Stimulated activated CD4-positive, alpha-beta T cell treated with anti-CD3 and anti-CD28 coated beads, Interleukin-4, amount 100 ng/mL, for 48 hours (primary cell): ENCODE measurements at regions not wholly inside any gene's neighbourhood (a gene's known extent, or its start where the extent isn't known, plus 50 kb on each side); places are given as distances from the start of the nearest gene placed in this dataset.
"Not testable (repeated sequence)": the region's sequence is repeated elsewhere in the genome, so short reads cannot be mapped to it uniquely, and the experiment has no call there.

ENCODE experiments used
- DNase-seq, 2 donors: peaks; one replicate each; pipeline ENCODE4 v3.0.0-alpha.2; 2020; ENCODE audit warnings: low read depth in 2 of 2

DNA sequence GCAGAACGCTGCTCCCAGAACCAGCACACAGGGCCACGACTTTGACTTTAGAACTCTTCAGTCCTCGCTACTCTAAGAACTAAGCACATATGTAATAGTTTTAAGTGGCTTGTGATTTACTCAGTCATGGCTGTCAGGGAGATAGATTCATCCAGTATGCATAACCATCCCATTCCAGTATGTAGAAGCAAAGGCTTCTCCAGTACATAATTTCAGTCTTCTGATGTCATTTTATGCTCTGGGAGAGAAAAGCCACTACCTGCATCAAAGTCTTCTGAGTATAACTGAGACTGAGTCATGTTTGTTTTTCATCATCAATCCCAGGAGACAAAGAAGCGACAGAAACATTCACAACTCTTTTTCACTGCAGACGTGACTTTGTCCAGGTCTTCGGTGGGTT is 885.7 kb downstream of the PLA2G4A start:
- no peak for DNase-seq

DNA sequence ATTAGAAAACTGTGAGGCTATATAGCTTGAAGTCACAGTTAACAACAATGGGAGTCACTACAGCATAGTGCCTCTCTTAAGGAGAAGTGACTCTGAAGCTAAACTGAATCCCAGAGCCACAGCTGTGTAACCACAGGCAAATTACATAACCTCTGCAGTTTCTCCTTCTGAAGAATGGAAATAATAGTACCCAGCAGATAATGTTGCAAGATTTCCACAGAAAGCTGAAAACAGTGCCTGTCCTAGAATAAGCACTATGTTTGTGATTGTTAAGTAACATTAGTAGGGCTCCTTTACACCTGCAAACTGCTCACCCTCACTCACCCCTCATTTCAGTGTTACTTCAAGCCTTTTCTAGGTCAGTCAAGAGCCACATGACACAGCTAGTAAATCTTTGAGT is 886.7 kb downstream of the PLA2G4A start:
- DNase-seq: no peak

DNA sequence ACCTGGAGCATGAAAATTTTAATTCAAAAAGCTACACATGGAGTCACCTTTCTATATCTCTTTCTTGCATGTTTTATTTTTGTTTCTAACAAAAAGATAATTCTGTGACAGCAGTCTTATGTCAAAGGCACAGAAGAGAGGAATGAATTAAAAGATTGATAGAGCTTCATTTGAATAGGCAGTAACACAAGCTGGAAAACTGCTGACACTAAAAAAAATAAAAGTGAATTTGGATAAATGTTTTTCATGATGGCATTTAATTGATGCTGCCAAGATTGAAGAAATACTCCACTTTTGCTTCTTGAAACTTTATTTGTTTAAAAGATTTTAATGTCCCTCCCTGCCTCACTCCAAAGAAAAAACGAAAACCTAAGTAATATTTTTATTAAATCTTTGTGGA is 887.4 kb downstream of the PLA2G4A start:
- DNase-seq: no peak

DNA sequence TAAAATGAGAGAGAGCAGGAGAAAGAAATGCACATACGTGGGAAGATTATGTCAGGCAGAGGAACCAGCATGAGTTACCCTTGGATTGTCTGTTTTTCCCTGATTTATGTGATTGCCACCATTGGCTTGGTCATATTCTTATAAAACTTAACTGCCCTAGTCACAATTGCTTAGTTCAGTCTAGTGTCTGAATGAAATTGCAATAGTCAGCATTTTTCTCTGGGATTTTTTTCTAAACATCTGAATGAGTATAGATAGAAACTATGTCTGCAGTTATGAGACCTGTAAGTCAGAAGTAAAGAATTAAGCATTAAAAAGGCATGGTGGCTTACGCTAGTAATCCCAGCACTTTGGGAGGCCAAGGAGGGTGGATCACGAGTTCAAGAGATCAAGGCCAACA is 889.8 kb downstream of the PLA2G4A start:
- no peak for DNase-seq

DNA sequence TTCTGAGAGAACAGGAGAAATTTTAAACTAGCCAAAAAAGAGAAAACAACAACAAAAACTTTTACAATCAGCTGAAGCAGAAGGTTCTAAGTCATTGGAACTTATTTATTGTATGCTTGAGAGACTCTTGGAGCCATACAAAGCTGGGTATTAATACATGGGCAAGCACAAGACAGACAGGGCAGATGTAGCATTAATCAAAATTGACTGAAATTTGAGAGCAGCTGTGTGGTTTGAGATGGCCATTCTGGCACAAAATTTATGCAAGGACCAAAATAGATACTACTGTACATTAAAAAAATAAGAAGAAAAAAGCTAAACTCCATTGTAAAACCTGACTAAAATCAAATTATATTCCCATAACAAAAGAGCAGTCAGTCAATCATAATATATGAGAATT is 892.5 kb downstream of the PLA2G4A start:
- no peak for DNase-seq

DNA sequence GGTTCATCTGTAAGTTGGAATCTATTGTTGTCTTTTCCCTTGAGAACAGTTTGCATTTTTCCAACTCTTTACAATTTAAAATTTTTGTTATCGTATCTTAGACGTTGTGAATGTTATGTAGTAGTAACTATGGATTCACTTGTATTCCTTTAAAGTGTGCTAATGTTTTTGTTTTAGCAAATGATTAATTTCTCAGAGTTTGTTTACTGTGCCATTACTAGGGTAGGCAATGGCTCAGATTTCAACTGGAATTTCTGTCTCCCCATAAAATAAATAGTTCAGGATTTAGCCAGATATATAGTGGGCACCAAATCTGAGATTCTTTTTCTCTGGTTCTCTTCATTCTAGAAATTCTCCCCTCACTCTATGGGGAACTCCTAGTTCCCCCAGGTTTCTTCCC is 896.5 kb downstream of the PLA2G4A start:
- no peak for DNase-seq

DNA sequence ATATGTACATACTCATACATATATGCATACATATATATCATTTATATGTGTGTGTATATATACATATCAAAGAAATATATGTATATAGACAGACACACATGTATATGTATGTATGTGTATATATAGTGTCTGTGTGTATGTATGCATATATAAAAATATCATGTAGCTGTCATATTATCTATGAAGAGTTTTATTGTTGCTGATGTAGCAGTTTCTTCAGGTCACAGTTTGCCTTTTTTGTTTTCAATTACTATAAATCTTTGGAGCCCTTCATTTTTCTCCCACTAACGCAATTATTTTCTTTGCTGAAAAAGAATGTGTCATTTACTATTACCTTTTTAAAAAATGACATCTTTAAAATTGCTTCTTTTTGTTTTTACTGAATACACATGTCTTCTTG is 904.5 kb downstream of the PLA2G4A start:
- no peak for DNase-seq

DNA sequence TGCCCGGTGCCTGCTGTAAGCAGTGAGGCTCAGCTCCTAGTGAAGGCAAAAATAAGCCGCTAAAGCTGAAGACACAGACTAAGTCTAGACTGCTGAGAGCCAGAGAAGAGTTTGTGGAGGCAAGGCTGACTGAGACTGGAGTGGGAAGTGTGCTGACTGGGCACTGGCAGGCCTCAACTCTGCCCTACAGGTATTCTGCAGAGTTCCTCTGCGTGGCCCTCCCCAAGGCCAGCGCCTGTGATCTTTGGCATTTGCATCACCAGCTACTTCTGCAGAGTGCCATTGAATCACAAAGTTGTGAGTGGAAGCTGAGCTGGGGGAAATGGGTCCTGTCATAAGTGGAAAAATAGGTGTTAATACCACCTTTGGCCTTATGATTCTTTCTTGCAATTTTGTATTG is 905.7 kb downstream of the PLA2G4A start:
- DNase-seq: no peak

DNA sequence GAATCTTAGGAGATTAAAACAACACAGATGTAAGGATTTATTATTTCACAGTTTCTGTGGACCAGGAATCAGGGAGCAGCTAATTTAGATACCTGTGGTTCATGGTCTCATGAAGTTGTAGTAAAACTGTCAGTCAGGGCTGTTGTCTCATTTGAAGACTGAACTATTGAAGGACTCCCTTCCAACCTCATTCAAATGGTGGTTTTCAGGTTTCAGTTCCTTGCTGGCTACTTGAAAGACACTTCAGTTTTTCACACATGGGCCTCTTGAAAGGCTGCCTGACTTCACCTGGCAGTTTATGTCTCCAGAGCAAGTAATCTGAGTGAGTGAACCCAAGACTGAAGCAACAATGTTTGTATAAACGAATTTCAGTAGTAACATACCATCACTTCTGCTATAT is 915.9 kb downstream of the PLA2G4A start:
- DNase-seq: no peak

DNA sequence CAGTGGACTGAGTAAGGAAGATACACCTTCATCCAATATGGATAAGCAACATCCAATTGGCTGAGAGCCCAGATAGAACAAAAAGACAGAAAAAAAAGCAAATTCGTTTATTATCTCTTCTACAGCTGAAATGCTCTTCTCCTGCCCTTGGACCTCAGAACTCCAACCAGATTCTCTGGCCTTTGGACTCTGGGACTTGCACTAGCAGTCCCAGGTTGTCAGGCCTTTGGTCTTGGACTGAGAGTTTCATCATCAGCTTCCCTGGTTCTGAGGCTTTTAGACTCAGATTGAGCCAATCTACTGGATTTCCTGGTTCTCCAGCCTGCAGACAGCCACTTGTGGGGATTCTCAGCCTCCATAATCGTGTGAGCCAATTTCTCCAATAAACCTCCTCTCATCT is 926.8 kb downstream of the PLA2G4A start:
- DNase-seq: no peak

DNA sequence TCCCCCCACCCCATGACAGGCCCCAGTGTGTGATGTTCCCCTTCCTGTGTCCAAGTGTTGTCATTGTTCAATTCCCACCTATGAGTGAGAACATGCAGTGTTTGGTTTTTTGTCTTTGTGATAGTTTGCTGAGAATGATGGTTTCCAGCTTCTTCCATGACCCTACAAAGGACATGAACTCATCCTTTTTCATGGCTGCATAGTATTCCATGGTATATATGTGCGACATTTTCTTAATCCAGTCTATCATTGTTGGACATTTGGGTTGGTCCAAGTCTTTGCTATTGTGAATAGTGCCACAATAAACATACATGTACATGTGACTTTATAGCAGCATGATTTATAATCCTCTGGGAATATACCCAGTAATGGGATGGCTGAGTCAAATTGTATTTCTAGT is 927.9 kb downstream of the PLA2G4A start:
- DNase-seq: not testable (repeated sequence)

DNA sequence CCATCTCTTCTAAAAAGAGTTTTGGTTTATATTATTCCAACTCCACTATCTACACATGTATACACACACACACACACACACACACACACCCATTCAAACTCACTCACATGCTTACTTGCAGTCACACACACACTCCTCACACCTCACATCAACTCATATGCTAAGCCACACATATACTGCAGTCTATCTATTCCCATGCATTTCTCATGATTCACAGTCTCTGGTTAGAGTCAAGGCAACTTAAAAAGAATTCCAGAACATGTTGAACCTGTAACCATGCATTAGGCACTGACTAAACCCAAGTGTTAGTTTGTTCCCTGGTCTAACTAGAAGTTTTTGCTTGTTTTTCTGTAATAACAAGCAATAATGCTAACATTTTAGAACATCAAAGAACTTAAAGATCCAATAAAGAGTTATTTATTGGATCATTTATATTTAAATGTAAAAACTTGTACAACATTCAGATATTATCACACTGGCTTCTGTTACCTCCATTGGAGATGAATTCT is 931.1 kb downstream of the PLA2G4A start:
- no peak for DNase-seq

DNA sequence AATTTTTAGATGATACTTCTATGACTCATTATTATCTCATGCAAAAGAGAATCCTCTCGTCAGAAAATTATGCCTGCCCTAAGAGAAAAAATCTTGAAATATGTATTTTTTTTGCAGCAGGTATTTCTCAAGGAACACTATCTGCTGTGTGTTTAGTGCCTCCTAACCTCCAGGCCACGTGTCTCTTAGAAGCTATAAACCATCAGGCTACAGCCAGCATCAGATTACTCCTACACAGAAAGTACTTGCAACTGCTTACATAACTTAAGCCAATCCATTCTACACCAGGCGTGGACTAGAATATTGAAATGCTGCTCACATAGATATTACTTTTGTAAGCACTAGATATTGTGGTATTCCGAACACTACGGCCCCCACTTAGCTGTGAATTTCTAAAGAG is 933.4 kb downstream of the PLA2G4A start:
- no peak for DNase-seq

DNA sequence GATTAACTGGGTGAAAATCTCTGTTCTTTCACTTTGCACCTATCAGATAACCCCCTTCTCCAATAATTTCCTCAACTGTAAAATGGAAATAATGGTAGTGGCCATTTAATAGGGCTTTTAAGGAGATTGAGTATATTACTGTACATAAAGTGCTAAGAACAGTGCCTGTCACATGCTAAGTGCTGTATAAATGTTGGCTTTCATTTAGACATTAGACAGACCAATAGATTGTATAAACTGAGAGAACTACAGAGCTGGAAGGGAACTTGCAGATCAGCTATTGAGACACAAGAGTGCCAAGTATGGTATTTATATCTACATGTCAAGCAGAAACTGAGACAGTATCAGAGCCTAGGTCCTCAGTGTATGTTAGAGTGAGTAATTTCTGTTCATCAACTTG is 934.7 kb downstream of the PLA2G4A start:
- no peak for DNase-seq

DNA sequence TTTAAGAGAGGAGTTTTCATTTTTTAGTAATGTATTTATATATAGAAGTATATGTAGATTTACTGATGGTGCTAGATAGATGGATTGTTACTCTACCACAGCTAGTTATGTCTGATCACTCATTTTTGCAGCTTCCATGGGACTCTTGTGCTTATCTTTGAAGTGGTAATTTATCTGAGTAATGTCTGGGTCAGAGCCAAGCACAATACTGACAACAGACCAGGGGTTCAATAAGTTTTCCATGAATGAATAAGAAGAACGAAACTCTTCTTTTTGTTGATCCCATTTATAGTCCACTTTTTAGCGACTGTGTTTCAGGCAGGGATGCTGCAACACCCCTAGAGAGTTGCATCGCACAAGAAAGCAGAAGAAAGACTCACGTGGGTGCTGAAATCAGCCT is 935.2 kb downstream of the PLA2G4A start:
- no peak for DNase-seq

DNA sequence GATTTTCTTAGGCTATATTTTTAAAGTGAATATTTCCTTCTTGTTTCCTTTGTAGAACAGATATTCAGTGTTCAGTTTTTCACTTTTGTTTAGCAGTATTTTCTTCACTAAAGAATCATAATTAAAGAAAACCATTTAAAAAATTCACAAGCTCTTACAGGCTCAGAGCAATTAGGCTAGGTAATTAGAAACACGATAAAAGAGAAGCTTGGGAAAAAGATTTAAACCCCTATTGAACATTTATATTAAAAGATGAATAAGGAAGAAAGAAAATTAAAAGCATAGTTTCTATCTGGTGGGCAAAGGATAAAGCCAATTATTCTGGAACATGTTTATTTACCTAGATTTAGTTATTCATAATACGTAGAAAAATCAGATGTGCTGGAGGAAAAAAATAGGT is 942.6 kb downstream of the PLA2G4A start:
- DNase-seq: no peak

DNA sequence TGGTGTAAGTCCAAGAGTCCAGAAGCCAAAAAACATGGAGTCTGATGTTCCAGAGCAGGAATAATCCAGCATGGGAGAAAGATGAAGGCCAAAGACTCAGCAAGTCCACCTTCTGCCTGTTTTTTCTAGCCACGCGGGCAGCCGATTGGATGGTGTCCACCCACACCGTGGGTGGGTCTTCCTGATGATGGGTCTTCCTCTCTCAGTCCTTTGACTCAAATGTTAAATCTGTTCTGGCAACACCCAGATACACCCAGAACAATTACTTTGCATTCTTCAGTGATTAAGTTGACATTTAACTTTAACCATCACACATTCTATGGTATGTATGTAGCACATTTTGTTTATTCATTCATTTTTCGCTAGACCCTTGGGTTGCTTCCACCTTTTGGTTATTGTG is 944.4 kb downstream of the PLA2G4A start:
- DNase-seq: no peak

DNA sequence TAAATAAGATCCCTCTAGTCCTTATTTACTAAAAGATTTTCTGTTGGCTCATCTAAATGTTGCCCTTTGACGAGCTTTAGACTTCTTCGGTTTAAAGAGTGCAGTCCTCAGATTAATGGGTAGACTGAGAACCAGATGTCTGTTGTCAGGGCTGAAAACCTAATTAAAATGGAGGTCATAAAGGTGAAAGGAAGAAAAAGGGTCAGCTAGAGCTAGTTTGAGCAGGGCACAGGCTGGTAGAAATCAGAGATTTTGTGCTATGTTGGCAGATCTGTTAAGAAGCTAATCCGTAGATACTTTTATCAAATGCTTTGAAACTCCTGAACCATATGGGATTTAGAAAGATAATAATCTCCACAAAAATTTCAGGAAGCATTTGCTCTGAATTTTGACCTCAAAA is 959.0 kb downstream of the PLA2G4A start:
- no peak for DNase-seq

DNA sequence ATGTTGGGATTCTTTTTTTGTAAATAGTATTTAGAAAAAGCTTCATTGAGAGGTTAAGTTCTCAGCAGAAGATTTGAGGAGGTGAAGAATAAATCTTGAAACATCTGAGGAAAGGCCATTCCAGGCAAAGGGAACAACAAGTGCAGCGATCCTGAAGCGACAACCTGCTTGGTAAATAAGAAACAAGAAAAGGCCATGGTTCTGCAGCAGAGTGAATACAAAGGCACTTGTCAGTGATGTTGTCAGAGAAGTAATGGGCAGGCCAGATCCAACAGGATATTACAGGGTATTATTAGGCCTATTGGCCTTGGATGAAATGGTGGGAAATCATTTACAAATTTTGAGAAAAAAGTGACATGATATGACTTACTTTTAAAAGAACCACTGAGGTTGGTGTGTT is 960.0 kb downstream of the PLA2G4A start:
- no peak for DNase-seq

DNA sequence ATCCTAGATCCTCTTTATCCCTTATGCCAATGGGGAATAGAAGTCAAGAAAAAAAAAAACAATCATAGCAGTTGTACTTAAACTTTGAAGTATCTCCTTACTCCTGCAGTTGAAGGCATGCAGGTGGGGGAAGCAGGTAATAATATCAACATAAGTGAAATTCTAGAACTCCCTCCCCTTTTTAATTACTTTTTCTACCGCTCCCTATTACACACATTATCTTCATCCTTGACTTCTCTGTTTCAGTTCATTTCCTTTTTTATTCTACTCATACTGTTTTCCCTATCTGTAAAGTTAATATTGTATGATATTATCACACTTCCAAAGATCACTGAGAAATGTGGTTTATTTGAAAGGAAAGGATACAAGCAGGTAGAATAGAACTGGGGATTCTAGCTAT is 962.0 kb downstream of the PLA2G4A start:
- DNase-seq: no peak

DNA sequence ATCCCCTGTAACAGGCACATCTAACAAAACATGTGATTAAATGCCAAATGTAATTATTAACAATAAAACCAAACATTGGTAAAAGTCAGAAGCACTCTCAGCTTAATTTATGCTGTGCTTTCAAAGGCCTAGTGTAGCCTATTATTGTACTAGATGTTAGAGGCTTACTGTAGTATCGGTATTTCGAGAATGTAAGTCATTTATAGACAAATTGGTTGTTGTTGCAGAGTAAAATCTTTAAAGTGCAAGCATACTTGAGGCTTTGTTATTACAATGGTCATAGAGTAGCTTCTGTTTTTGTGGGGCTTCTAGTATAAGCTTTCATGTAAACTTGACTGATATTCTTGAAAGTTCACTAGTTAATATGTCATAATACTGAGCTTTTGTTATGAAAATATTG is 965.8 kb downstream of the PLA2G4A start:
- DNase-seq: no peak

DNA sequence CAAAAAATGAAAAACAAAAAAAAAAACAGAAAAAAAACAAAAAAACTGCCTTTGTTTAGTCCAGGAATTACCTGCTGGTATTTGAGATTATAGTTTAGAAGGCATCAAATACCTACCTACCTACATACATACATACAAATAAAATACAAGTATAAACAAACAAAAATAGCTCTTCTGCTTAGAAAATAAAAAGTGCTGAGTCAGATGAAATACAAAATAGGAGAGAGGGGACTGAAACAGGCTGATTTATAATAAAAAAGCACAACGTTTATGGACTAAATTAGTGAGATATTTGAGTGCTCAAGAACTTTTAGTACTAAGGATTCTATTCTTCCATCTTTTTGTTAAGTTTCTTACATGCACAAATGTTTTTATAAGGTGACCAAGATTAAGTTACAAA is 980.8 kb downstream of the PLA2G4A start:
- no peak for DNase-seq

DNA sequence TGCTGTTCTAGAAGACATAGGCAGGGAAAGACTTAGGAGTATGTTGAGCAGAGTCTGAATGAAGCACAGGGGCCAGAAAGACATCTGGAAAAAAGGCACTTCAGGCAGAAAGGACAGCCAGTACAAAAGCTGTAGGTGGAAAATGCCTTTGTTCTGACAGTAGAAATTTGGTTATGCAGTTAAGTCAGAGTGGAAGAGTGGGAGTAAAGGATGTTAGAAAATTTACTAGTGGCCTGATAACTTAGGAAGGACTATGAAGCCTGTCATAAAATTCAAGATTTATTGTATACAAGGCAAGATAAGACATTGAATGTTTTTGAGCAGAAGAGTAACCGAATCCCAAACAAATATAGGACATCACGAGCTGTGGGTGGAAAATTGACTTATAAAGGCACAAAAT is 987.9 kb downstream of the PLA2G4A start:
- no peak for DNase-seq

DNA sequence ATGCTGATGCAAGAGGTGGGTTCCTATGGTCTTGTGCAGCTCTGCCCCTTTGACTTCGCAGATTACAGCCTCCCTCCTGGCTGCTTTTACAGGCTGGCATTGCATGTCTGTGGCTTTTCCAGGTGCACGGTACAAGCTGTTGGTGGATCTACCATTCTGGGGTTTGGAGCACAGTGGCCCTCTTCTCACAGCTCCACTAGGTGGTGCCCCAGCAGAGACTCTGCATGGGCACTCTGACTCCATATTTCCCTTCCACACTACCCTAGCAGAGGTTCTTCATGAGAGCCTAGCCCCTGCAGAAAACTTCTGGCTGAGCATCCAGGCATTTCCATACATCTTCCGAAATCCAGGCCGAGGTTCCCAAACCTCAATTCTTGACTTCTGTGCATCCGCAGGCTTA is 989.0 kb downstream of the PLA2G4A start:
- no peak for DNase-seq

DNA sequence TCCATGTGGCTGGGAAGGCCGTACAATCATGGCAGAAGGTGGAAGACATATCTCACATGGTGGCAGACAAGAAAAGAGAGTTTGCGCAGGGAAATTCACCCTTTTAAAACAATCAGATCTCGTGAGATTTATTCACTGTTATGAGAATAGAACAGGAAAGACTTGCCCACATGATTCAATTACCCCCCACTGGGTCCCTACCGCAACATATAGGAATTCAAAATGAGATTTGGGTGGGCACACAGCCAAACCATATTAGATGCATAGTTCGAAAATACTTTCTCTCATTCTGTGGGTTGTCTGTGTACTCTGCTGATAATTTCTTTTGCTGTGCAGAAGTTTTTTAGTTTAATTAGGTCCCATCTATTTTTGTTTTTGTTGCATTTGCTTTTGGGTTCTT is 990.3 kb downstream of the PLA2G4A start:
- no peak for DNase-seq
